Body of pancreas (tissue), 4 donors: ENCODE measurements at regions not wholly inside any gene's neighbourhood (a gene's known extent, or its start where the extent isn't known, plus 50 kb on each side); places are given as distances from the start of the nearest gene placed in this dataset.

ENCODE experiments used
- ATAC-seq: fragments of 150-250 bp; one replicate; pipeline ENCODE4 v1.9.1; 2016
- DNase-seq, 4 donors: peaks; one replicate each; pipeline ENCODE4 v3.0.0-alpha.2; 2019
- H3K27ac ChIP-seq, 4 donors: fragments of 200-600 bp; sonication (generic); 1 replicate in 3 of 4; 2 replicates in 1 of 4; pipeline versions ENCODE4 v1.5.1 to v1.6.1; 2016 to 2019; ENCODE audit warnings: mild to moderate bottlenecking in 1 of 4, mixed read lengths in 1 of 4, moderate library complexity in 1 of 4
- H3K27me3 ChIP-seq, 2 donors: fragments of 200-600 bp; sonication (generic); one replicate each; pipeline ENCODE4 v1.6.0; 2016; ENCODE audit warnings: mild to moderate bottlenecking in 1 of 2
- H3K36me3 ChIP-seq, 2 donors: fragments of 200-600 bp; sonication (generic); replicated peaks in 1 of 2; 2 replicates each; pipeline ENCODE4 v1.5.1; 2016; ENCODE audit warnings: low read depth in 2 of 2; ENCODE audit not compliant: insufficient read depth in 1 of 2
- H3K4me1 ChIP-seq: fragments of 200-600 bp; sonication (generic); one replicate; pipeline ENCODE4 v1.6.0; 2016
- H3K4me3 ChIP-seq, 2 donors: fragments of 200-600 bp; sonication (generic); 1 replicate in 1 of 2; 2 replicates in 1 of 2; pipeline ENCODE4 v1.5.1; 2016 to 2019
- H3K9me3 ChIP-seq, 3 donors: fragments of 200-600 bp; sonication (generic); 1 replicate in 2 of 3; 2 replicates in 1 of 3; pipeline ENCODE4 v1.5.1; 2016
- POLR2A ChIP-seq, 3 donors: fragments of 450-650 bp; IDR thresholded peaks; one replicate each; pipeline ENCODE4 v1.6.1; 2016; ENCODE audit warnings: antibody characterized with exemption in 3 of 3, mild to moderate bottlenecking in 2 of 3
- WGBS, 2 donors: methylation state at CpG; one replicate each; pipeline ENCODE4 v1.1.5; 2017; 5-methylcytosine and 5-hydroxymethylcytosine counted together
- intact Hi-C: fragments of 100-400 bp; cut with DNase I; formaldehyde crosslinking; loops from one replicate; pipeline ENCODE4 v1.15.1; 2023
- TF ChIP-seq, protein P1 (sequence below), 7 experiments: fragments of 450-650 bp in 4 of 7; fragments of 200-600 bp in 3 of 7; sonication (generic) in 3 of 7; IDR thresholded peaks; one replicate each; pipeline ENCODE4 v1.5.1; 2016 to 2019; ENCODE audit warnings: antibody characterized with exemption in 7 of 7

DNA sequence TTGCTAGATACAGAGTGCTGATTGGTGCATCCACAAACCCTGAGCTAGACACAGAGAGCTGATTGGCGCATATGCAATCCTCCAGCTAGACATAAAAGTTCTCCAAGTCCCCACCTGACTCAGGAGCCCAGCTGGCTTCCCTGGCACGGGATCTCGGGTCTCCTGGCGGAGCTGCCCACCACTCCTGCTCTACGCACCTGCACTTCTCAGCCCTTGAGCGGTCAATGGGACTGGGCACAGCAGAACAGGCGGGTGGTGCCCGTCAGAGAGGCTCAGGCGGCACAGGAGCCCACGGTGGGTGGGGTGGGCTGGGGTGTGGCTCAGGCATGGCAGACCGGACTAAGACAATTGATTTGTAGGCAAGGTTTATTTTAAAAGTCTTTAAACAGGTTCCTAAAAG lies 1365.5 kb downstream of the FAM181B start:
- Histone ChIP-seq H3K27me3 (no peaks in the 10 kb centered on the region), H3K4me1 (no peaks in the 10 kb centered on the region), H3K27ac (no peak overlapping the region), H3K4me3 (no peak overlapping the region), H3K36me3 (no peaks in the 10 kb centered on the region), H3K9me3 (no peaks in the 10 kb centered on the region)
- no peak for DNase-seq
- intact Hi-C loops, result no loop called here
- TF ChIP-seq, protein P1, sequence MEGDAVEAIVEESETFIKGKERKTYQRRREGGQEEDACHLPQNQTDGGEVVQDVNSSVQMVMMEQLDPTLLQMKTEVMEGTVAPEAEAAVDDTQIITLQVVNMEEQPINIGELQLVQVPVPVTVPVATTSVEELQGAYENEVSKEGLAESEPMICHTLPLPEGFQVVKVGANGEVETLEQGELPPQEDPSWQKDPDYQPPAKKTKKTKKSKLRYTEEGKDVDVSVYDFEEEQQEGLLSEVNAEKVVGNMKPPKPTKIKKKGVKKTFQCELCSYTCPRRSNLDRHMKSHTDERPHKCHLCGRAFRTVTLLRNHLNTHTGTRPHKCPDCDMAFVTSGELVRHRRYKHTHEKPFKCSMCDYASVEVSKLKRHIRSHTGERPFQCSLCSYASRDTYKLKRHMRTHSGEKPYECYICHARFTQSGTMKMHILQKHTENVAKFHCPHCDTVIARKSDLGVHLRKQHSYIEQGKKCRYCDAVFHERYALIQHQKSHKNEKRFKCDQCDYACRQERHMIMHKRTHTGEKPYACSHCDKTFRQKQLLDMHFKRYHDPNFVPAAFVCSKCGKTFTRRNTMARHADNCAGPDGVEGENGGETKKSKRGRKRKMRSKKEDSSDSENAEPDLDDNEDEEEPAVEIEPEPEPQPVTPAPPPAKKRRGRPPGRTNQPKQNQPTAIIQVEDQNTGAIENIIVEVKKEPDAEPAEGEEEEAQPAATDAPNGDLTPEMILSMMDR (IDR thresholded peaks at IDR 0.05), result no peak
- TF ChIP-seq POLR2A (IDR thresholded peaks at IDR 0.05), result no peak
- ATAC-seq, result no peak
- 73 to 76% methylated on average over 11 of the region's 11 CpGs for WGBS, 2 donors

DNA sequence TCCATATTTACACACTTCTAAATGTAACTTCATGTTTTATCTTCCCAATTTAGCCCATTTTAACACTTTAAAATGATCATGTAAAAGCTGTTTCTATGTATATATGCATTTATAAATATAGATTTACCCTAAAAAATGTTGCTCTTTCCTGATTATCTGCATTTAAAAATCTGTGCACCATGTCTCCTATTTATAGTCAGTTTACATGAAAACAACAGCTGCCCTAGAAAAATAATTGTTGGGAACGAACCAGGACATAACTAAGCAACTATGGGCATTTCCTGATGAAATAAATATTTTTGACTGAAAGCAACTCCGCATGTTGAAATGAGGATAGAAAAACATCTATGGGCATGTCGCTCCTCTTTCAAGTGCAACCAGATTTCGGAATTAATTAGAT lies 1368.2 kb downstream of the FAM181B start:
- no peaks in the 10 kb centered on the region for H3K4me1 ChIP-seq
- no peak overlapping the region for H3K27ac ChIP-seq
- no peak for ATAC-seq
- DNase-seq, result no peak
- H3K9me3 ChIP-seq, result no peaks in the 10 kb centered on the region
- WGBS, 2 donors, result 68 to 69% methylated on average over 4 of the region's 4 CpGs
- H3K4me3 ChIP-seq, result no peak overlapping the region
- no peak for TF ChIP-seq POLR2A (IDR thresholded peaks at IDR 0.05)
- TF ChIP-seq, protein P1 (IDR thresholded peaks at IDR 0.05), result no peak
- intact Hi-C loops, result no loop called here
- H3K27me3 ChIP-seq, result no peaks in the 10 kb centered on the region
- H3K36me3 ChIP-seq, result no peaks in the 10 kb centered on the region

- Histone ChIP-seq H3K36me3 (no peaks in the 10 kb centered on the region), H3K9me3 (no peaks in the 10 kb centered on the region), H3K27ac (no peak overlapping the region), H3K4me3 (no peak overlapping the region), H3K4me1 (no peaks in the 10 kb centered on the region), H3K27me3 (no peaks in the 10 kb centered on the region)
- intact Hi-C loops, result no loop called here
- 72% methylated on average over 6 of the region's 6 CpGs for WGBS, 2 donors
- ATAC-seq (no peak), DNase-seq (no peak)
- TF ChIP-seq, protein P1 (IDR thresholded peaks at IDR 0.05), result no peak
- no peak for TF ChIP-seq POLR2A (IDR thresholded peaks at IDR 0.05)
These were observed 1374.2 kb downstream of the FAM181B start for GRCh38 chr11:81359476-81359875.

GRCh38 chr11:81345609-81346008 lies 1388.1 kb downstream of the FAM181B start:
- H3K4me1 ChIP-seq, result no peaks in the 10 kb centered on the region
- H3K9me3 ChIP-seq, result no peaks in the 10 kb centered on the region
- no peak overlapping the region for H3K27ac ChIP-seq
- H3K4me3 ChIP-seq, result no peak overlapping the region
- no peak for DNase-seq
- 67 to 75% methylated on average over 6 of the region's 6 CpGs for WGBS, 2 donors
- no peaks in the 10 kb centered on the region for H3K27me3 ChIP-seq
- H3K36me3 ChIP-seq, result no peaks in the 10 kb centered on the region
- ATAC-seq, result no peak
- intact Hi-C loops, result no loop called here
- TF ChIP-seq POLR2A (IDR thresholded peaks at IDR 0.05), result no peak
- TF ChIP-seq, protein P1 (IDR thresholded peaks at IDR 0.05), result no peak

DNA sequence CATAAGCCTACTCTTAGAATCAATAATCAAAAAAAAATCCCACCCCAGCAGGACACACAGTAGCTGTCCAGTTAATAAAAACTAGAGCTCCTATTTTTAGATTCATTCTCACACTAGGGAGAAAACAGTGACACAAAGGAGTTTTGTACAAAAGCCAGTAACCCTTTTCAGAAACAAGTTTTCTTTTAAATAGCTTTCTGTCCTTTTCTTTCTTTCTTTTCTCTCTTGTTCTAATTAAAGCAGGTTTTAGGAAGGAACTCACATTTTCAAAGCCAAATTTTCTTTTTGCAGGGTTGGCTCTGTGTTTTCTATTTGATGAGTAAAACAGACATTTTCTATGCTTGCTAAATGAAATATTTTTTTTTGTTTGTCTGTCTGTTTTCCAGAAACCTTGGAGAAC lies 1390.7 kb downstream of the FAM181B start:
- intact Hi-C loops, result no loop called here
- DNase-seq, result no peak
- H3K27me3 ChIP-seq, result no peaks in the 10 kb centered on the region

More for the DNA sequence above, 1390.7 kb downstream of the FAM181B start:
- Histone ChIP-seq H3K36me3 (no peaks in the 10 kb centered on the region), H3K4me3 (no peak overlapping the region), H3K27ac (no peak overlapping the region), H3K4me1 (no peaks in the 10 kb centered on the region), H3K9me3 (no peaks in the 10 kb centered on the region)
- no peak for ATAC-seq
- TF ChIP-seq POLR2A (IDR thresholded peaks at IDR 0.05), result no peak
- TF ChIP-seq, protein P1 (IDR thresholded peaks at IDR 0.05), result no peak
